ENCODE measurements at regions not wholly inside any gene's neighbourhood (a gene's known extent, or its start where the extent isn't known, plus 50 kb on each side); places are given as distances from the start of the nearest gene placed in this dataset.

DNA sequence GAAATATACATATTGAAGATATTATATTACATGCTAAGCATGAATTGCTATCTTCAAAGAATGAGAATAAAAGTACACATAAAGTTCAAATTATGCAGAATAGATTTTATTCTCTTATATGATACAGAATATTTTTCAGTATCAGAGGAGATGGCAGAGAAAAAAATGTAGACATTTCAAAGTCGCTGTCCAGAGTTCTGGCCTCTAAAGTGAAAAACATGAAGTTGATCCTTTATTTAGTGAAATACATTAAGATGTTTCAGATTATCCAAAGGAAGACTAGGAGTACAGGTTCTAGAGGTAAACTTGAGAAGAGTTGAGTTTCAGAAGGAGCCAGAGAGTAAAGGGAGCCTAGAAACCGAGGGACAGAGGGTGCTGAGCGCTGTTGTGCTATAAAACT, 303.6 kb downstream of the UTP18 start:
- TF ChIP-seq, protein P1, sequence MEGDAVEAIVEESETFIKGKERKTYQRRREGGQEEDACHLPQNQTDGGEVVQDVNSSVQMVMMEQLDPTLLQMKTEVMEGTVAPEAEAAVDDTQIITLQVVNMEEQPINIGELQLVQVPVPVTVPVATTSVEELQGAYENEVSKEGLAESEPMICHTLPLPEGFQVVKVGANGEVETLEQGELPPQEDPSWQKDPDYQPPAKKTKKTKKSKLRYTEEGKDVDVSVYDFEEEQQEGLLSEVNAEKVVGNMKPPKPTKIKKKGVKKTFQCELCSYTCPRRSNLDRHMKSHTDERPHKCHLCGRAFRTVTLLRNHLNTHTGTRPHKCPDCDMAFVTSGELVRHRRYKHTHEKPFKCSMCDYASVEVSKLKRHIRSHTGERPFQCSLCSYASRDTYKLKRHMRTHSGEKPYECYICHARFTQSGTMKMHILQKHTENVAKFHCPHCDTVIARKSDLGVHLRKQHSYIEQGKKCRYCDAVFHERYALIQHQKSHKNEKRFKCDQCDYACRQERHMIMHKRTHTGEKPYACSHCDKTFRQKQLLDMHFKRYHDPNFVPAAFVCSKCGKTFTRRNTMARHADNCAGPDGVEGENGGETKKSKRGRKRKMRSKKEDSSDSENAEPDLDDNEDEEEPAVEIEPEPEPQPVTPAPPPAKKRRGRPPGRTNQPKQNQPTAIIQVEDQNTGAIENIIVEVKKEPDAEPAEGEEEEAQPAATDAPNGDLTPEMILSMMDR (IDR thresholded peaks at IDR 0.05; ENCODE audit: insufficient read depth, low read length): no peak
- no peak for DNase-seq (ENCODE audit: low read depth)
- no peak overlapping the region for H3K4me3 ChIP-seq (ENCODE audit: low read depth, low read length)

DNA sequence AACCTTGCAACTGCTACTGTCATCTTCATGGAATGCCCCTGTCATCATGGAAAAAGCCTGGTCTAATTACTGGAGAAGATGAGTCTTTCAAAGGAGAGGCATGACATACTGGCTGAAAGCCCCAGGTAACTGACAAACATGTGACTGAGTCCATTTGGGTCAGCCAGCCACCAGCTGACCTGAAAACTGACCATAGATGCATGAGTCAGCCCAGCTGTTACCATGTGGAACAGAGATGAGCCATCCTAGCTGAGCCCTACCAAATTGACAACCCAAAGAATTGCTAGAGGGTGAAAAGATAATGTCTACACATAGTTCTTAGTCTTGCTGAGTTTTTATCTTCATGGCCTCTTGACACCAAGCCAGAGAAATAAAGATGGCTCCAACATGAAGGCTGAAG, 311.8 kb downstream of the UTP18 start:
- no peak overlapping the region for H3K4me3 ChIP-seq (ENCODE audit: low read depth, low read length)
- no peak for DNase-seq (ENCODE audit: low read depth)
- TF ChIP-seq, protein P1 (IDR thresholded peaks at IDR 0.05; ENCODE audit: insufficient read depth, low read length): no peak
